ENCODE measurements at regions not wholly inside any gene's neighbourhood (a gene's known extent, or its start where the extent isn't known, plus 50 kb on each side); places are given as distances from the start of the nearest gene placed in this dataset.

DNA sequence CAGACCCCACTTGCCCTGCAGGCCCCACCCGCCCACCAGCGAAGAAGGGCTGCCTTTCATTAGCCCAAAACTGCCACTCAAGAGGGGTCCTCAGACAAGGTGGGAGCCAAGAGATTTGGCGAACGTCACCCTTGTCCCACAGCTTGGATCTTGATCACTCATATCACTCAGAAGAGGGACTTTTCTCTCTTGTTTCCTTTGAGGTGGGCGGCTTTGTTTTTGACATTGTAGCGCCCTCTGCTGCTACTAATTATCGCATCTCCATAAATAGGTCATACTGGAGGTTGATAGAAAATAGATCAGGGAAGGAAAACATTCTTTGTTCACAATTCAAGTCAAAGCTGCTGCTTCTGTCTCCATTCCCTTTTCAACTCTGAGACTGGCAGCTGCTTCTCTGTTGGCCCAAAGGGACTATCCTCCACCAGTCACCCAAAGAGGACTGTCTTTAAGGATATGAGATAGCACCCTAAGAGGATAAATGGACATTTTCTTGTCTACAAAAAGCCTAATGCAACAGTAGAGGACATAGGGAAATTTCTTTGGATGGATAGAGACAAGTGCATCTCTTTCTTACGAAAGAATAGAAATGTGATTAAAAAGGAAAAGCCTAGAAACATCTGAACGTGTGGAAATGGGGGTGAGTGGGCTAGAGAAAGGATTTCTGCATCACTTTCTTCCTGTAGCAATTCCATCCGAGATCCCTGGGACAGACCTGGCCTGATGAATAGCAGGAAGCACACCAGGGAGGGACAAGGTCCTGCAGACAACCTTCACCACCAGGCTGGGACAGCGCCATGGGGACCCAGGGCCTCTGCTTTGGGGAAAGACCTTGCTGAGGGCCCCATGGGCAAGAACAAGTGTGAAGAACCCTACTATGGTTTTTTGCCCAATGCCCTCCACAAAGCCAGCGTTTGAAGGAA, 115.8 kb downstream of the DAD1 start:
- no peaks in the 10 kb centered on the region for H3K36me3 ChIP-seq
- H3K9me3 ChIP-seq = no peaks in the 10 kb centered on the region
- WGBS = 75% methylated on average over 12 of the region's 12 CpGs
- no peak overlapping the region for H3K27ac ChIP-seq
- DNase-seq (ENCODE audit: low spot score in 2 of 2) = no peak
- no peaks in the 10 kb centered on the region for H3K27me3 ChIP-seq
- H3K4me1 ChIP-seq = peaks cover 32% of the 10 kb centered on the region
- no peak for TF ChIP-seq EP300 (IDR thresholded peaks at IDR 0.05)
- peak; percentile 21 to 31 for TF ChIP-seq CTCF (IDR thresholded peaks at IDR 0.05)
- TF ChIP-seq POLR2AphosphoS5 (IDR thresholded peaks at IDR 0.05) = no peak
- no peak for TF ChIP-seq POLR2A (IDR thresholded peaks at IDR 0.05)
- no peak overlapping the region for H3K4me3 ChIP-seq

DNA sequence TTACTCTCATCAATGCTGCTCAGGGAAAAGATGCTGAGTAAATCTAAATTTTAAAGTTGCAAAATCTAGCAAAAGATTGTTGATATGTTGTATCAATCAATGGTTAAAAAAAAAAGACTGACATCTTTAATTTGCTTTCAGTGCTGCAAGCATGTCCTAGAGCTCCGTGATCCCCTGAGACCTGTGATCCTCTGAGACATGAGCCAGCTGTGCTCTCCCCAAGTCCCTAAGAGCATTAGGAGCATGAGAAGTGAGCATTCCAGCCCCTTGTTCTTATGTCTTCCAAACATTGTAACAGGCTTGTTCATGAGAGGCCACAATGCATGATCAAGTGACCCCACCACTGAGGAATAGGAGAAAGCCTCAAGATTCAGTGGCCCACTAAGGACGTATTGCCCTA, 116.6 kb downstream of the DAD1 start:
- Histone ChIP-seq H3K36me3 (no peaks in the 10 kb centered on the region), H3K27me3 (no peaks in the 10 kb centered on the region), H3K9me3 (no peaks in the 10 kb centered on the region), H3K4me1 (peaks cover 25% of the 10 kb centered on the region), H3K27ac (no peak overlapping the region), H3K4me3 (no peak overlapping the region)
- no peak for DNase-seq (ENCODE audit: low spot score in 2 of 2)
- TF ChIP-seq POLR2AphosphoS5 (IDR thresholded peaks at IDR 0.05) = no peak
- TF ChIP-seq POLR2A (IDR thresholded peaks at IDR 0.05) = no peak
- TF ChIP-seq CTCF (IDR thresholded peaks at IDR 0.05) = no peak
- no peak for TF ChIP-seq EP300 (IDR thresholded peaks at IDR 0.05)
- WGBS = 84% methylated on average over 2 of the region's 2 CpGs

DNA sequence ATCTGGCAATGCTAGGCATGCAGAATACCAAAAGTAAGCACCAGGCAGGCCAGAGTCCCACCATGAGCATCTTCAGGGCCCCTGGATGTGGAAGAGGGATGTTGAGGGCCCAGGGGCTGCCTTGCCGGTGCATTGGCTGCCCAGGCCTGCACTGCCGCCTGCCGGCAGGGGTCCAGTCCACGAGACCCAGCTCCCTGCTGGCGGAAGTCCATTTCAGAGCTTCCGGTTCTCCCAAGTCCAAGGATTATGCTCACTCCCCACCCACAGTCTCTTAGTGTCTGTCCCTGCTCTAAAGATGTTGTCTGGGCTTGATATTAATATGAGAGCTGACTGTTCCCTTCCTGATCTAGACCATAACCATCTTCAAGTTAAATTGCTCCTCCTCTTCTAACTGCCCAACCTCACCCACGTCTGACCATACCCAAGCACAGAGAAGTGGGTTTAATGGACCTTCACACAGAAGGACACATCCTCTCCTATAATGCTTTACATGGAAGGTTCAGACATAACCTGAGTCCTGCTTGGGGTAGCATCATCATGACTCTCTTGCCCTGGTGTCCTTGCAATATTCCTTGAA, 117.4 kb downstream of the DAD1 start:
- H3K4me3 ChIP-seq = no peak overlapping the region
- 71% methylated on average over 7 of the region's 7 CpGs for WGBS
- TF ChIP-seq POLR2AphosphoS5 (IDR thresholded peaks at IDR 0.05) (no peak), POLR2A (IDR thresholded peaks at IDR 0.05) (no peak), EP300 (IDR thresholded peaks at IDR 0.05) (no peak), CTCF (IDR thresholded peaks at IDR 0.05) (peak in 1 of 2 donors; percentile 8)
- no peaks in the 10 kb centered on the region for H3K9me3 ChIP-seq
- no peaks in the 10 kb centered on the region for H3K27me3 ChIP-seq
- H3K4me1 ChIP-seq = peaks cover 23% of the 10 kb centered on the region
- H3K27ac ChIP-seq = no peak overlapping the region
- no peak for DNase-seq (ENCODE audit: low spot score in 2 of 2)
- no peaks in the 10 kb centered on the region for H3K36me3 ChIP-seq

DNA sequence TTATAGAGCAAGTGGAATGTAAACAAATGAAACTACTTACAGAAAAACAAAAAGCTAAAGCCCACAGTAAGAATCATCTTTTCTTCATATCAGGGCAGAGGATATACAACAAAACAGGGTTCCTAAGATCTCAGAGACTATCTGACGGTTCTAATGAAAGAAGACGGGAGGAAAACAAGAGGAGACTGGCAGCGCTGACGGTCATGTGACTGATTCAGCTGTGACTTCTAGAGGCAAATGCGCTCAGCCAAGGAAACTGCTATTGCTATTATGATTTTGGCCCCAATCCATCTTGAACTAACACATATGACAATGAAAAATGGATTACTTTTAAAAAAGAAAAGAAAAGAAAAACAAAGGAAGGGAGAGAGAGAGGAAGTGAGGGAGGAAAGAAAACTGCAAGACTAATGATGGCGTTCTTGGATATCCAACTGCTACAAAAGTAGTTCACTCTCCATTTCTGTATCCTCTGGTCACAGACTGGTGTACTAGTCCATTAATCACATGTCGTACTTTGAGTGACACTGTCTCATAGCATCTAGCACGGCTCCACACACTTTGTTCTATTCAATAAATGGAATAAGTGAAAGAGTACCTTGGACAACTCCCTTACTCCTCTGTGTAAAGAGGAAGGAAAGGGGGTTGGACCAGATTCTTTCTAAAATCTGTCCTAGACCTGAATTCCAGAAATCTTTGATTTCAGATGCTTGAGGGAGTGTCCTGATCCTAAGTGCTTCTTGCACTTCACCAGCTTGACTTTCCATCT, 119.3 kb downstream of the DAD1 start:
- no peaks in the 10 kb centered on the region for H3K27me3 ChIP-seq
- no peak overlapping the region for H3K4me3 ChIP-seq
- 30% methylated on average over 8 of the region's 8 CpGs for WGBS
- H3K9me3 ChIP-seq = no peaks in the 10 kb centered on the region
- TF ChIP-seq POLR2A (IDR thresholded peaks at IDR 0.05) (no peak), POLR2AphosphoS5 (IDR thresholded peaks at IDR 0.05) (no peak), EP300 (IDR thresholded peaks at IDR 0.05) (no peak), CTCF (IDR thresholded peaks at IDR 0.05) (no peak)
- H3K4me1 ChIP-seq = peaks cover 10% of the 10 kb centered on the region
- H3K36me3 ChIP-seq = no peaks in the 10 kb centered on the region
- H3K27ac ChIP-seq = peak overlapping the region; percentile 24
- DNase-seq (ENCODE audit: low spot score in 2 of 2) = no peak

GRCh38 chr14:22468830-22469229, 120.2 kb downstream of the DAD1 start:
- no peak overlapping the region for H3K4me3 ChIP-seq
- 95% methylated on average over 2 of the region's 2 CpGs for WGBS

More at GRCh38 chr14:22468830-22469229, 120.2 kb downstream of the DAD1 start:
- no peak for DNase-seq (ENCODE audit: low spot score in 2 of 2)
- Histone ChIP-seq H3K27ac (no peak overlapping the region), H3K36me3 (no peaks in the 10 kb centered on the region), H3K4me1 (peaks cover 6% of the 10 kb centered on the region), H3K27me3 (no peaks in the 10 kb centered on the region), H3K9me3 (no peaks in the 10 kb centered on the region)
- no peak for TF ChIP-seq CTCF (IDR thresholded peaks at IDR 0.05)
- TF ChIP-seq POLR2A (IDR thresholded peaks at IDR 0.05) = no peak
- no peak for TF ChIP-seq POLR2AphosphoS5 (IDR thresholded peaks at IDR 0.05)
- TF ChIP-seq EP300 (IDR thresholded peaks at IDR 0.05) = no peak
